ENCODE measurements at regions not wholly inside any gene's neighbourhood (a gene's known extent, or its start where the extent isn't known, plus 50 kb on each side); places are given as distances from the start of the nearest gene placed in this dataset.
"Not testable (repeated sequence)": the region's sequence is repeated elsewhere in the genome, so short reads cannot be mapped to it uniquely, and the experiment has no call there.

DNA sequence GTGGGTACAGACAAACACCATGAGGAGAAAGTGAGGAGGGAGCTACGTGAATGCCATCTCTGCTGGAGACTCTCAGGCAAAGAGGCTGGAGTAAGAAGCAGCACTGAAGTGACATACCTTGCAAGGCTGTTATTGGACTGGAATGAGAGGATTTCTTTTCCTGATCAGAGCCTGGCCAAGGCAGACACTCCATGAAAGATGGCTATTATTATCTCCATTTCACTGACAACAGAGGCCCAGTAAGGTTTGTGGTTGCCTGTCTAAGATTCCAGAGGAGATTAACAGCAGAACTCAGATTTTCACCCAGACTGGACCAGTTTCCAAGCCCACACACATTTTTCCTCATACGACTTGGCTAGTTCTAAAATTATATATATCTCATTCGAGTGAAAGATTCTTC lies 162.0 kb upstream of the EOLA2 start:
- H3K79me2 ChIP-seq (ENCODE audit: control insufficient read depth, insufficient read depth, low read length, unreplicated experiment), result no peaks in the 10 kb centered on the region
- no peak overlapping the region for H3K27ac ChIP-seq (ENCODE audit: low read depth, low read length)
- H3K36me3 ChIP-seq (ENCODE audit: insufficient read depth, low read length), result no peaks in the 10 kb centered on the region
- no peak overlapping the region for H3K4me3 ChIP-seq (ENCODE audit: low read depth, low read length)
- H3K27me3 ChIP-seq (ENCODE audit: insufficient read depth, low read length), result no peaks in the 10 kb centered on the region
- no peak overlapping the region for H2AFZ ChIP-seq (ENCODE audit: low read length, unreplicated experiment)
- H3K4me1 ChIP-seq (ENCODE audit: control insufficient read depth, insufficient read depth, low read length, unreplicated experiment), result no peaks in the 10 kb centered on the region

DNA sequence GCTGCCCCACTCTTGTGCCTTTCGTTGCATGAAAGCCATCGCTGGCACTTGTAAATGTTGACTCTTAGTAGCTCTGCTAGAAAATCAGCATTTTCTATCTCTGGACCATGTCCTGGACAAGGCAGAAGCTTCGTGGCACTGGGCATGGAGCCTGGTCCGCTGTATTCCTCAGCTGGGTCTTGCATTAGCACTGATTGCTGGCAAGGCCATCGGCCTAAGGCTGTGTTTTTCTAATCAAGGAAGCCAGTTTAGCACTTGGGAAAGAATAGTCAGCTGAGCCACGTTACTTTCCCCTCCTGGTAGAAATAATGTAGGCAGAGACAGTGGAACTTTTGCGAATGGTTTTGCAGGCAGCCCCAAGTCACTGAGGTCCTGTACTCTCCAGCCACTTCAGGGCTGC lies 180.2 kb upstream of the EOLA2 start:
- Histone ChIP-seq H3K79me2 (ENCODE audit: control insufficient read depth, insufficient read depth, low read length, unreplicated experiment) (no peaks in the 10 kb centered on the region), H3K4me1 (ENCODE audit: control insufficient read depth, insufficient read depth, low read length, unreplicated experiment) (no peaks in the 10 kb centered on the region), H3K27me3 (ENCODE audit: insufficient read depth, low read length) (no peaks in the 10 kb centered on the region), H3K4me3 (ENCODE audit: low read depth, low read length) (no peak overlapping the region), H3K36me3 (ENCODE audit: insufficient read depth, low read length) (no peaks in the 10 kb centered on the region), H2AFZ (ENCODE audit: low read length, unreplicated experiment) (no peak overlapping the region), H3K27ac (ENCODE audit: low read depth, low read length) (no peak overlapping the region)

DNA sequence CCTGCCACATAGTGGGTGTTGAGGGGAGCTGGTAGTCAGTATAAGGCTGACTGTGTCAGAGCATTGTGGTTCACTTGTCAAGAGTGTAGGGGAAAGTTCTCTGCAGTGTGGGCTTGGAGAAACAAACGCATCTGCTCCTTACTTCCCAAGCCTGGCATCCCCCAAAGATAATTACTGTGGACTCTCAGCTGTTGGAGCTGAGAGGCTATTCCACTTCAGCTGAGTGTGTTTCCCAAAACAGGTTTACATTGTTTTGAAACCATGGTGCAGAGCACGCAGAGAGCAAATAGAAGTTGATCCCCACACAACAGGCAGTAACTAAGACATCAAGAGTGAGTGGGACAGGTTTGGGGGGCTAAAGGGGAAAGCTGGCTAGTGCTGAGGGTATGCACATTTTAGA lies 181.0 kb upstream of the EOLA2 start:
- Histone ChIP-seq H3K79me2 (ENCODE audit: control insufficient read depth, insufficient read depth, low read length, unreplicated experiment) (no peaks in the 10 kb centered on the region), H3K36me3 (ENCODE audit: insufficient read depth, low read length) (no peaks in the 10 kb centered on the region), H3K4me1 (ENCODE audit: control insufficient read depth, insufficient read depth, low read length, unreplicated experiment) (no peaks in the 10 kb centered on the region), H3K27ac (ENCODE audit: low read depth, low read length) (no peak overlapping the region), H3K4me3 (ENCODE audit: low read depth, low read length) (no peak overlapping the region), H2AFZ (ENCODE audit: low read length, unreplicated experiment) (no peak overlapping the region), H3K27me3 (ENCODE audit: insufficient read depth, low read length) (no peaks in the 10 kb centered on the region)

DNA sequence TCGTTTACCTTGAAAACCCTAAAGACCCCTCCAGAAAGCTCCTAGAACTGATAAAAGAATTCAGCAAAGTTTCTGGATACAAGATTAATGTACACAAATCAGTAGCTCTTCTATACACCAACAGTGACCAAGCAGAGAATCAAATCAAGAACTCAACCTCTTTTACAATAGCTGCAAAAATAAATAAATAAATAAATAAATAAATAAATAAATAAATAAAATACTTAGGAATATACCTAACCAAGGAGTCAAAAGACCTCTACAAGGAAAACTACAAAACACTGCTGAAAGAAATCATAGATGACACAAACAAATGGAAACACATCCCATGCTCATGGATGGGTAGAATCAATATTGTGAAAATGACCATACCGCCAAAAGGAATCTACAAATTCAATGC lies 186.8 kb upstream of the EOLA2 start:
- not testable (repeated sequence) for H3K36me3 ChIP-seq (ENCODE audit: insufficient read depth, low read length); H3K27ac ChIP-seq (ENCODE audit: low read depth, low read length); H3K4me3 ChIP-seq (ENCODE audit: low read depth, low read length); H2AFZ ChIP-seq (ENCODE audit: low read length, unreplicated experiment); H3K4me1 ChIP-seq (ENCODE audit: control insufficient read depth, insufficient read depth, low read length, unreplicated experiment); H3K79me2 ChIP-seq (ENCODE audit: control insufficient read depth, insufficient read depth, low read length, unreplicated experiment); H3K27me3 ChIP-seq (ENCODE audit: insufficient read depth, low read length)

DNA sequence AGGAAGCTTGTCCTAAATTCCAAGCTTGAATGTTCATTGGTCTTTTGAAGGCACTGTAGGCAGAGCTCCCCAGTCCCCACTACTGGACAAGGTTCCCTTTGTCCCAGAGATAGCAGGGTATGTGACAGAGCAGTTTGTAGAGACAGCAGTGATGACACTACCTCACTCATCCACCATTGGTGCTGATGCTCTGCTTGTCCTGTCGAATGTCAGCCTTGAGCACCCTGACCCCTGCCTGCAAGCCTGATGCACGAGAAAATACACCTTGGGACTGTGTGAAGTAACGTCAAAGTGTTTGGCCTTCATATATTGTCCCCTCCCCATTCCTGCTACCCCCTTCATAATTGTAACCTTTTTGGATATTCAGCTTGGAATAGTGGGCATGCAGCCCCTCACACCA lies 188.9 kb upstream of the EOLA2 start:
- Histone ChIP-seq H3K4me3 (ENCODE audit: low read depth, low read length) (no peak overlapping the region), H3K79me2 (ENCODE audit: control insufficient read depth, insufficient read depth, low read length, unreplicated experiment) (no peaks in the 10 kb centered on the region), H3K27ac (ENCODE audit: low read depth, low read length) (no peak overlapping the region), H2AFZ (ENCODE audit: low read length, unreplicated experiment) (no peak overlapping the region), H3K4me1 (ENCODE audit: control insufficient read depth, insufficient read depth, low read length, unreplicated experiment) (no peaks in the 10 kb centered on the region), H3K27me3 (ENCODE audit: insufficient read depth, low read length) (no peaks in the 10 kb centered on the region), H3K36me3 (ENCODE audit: insufficient read depth, low read length) (no peaks in the 10 kb centered on the region)

DNA sequence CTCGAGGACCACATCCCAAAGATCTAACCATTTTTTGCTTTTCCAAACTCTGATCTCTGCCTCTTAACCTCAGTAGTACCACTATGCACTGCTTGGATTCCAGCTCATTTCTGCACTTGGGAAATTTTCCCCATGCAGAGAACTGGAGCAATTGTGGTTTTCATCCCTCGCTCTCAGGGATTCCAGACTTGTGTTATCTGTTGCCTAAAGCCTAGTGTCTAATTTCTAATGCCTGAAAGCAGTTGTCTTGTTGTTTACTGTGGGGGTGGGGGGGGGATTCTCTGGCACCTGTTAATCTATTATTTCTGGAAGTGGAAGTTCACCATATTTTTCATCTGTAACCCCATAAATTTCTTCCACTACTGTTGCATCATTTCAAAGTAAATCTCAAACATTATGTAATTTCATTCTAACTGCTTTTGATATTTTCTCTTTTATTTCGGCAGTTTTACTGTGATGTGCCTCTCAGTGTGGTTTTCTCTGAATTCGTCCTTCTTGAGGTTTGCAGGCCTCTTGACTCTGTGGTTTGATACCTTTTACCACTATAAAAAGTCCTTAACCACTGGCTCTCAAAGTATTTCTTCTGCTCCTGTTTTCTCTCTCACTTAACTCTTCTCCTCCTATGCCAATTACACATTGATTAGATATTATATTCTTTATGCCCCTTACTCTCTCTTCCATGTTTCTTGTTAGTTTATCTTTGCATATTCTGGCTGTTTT lies 205.6 kb upstream of the EOLA2 start:
- no peaks in the 10 kb centered on the region for H3K79me2 ChIP-seq (ENCODE audit: control insufficient read depth, insufficient read depth, low read length, unreplicated experiment)
- H3K27me3 ChIP-seq (ENCODE audit: insufficient read depth, low read length), result no peaks in the 10 kb centered on the region
- H3K4me1 ChIP-seq (ENCODE audit: control insufficient read depth, insufficient read depth, low read length, unreplicated experiment), result peaks cover 2% of the 10 kb centered on the region
- H3K36me3 ChIP-seq (ENCODE audit: insufficient read depth, low read length), result no peaks in the 10 kb centered on the region
- no peak overlapping the region for H3K27ac ChIP-seq (ENCODE audit: low read depth, low read length)
- no peak overlapping the region for H2AFZ ChIP-seq (ENCODE audit: low read length, unreplicated experiment)
- no peak overlapping the region for H3K4me3 ChIP-seq (ENCODE audit: low read depth, low read length)

DNA sequence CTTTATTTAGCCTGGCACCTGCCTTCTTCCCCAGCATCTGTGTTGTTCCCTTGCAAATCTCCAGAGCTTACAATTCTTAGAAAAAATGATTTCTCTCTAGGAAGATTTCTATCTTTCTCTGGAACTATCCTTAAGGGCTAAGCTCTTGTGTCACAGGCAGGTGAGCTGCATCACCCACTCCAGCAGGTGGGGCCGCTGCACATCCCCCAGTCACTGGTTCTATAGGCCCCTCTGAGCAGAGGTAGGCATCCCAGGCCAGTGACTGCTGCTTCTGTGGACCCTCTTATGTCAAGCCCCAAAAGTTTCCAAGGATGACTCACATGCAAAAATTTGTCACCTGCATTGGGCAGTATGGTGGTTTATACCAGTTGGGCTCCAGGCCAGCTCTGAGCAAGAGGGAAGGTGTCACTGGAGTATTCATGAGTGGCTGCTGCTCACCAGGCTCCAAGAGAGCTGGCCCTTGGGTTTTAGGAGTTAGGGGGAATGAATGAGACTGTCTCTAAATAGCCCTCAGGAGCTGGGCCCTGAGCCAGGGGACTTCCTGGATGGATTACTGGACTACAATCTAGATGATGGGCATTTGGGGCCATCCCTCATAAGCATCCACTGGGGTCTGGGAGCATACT lies 208.1 kb upstream of the EOLA2 start:
- H3K27me3 ChIP-seq (ENCODE audit: insufficient read depth, low read length), result no peaks in the 10 kb centered on the region

DNA sequence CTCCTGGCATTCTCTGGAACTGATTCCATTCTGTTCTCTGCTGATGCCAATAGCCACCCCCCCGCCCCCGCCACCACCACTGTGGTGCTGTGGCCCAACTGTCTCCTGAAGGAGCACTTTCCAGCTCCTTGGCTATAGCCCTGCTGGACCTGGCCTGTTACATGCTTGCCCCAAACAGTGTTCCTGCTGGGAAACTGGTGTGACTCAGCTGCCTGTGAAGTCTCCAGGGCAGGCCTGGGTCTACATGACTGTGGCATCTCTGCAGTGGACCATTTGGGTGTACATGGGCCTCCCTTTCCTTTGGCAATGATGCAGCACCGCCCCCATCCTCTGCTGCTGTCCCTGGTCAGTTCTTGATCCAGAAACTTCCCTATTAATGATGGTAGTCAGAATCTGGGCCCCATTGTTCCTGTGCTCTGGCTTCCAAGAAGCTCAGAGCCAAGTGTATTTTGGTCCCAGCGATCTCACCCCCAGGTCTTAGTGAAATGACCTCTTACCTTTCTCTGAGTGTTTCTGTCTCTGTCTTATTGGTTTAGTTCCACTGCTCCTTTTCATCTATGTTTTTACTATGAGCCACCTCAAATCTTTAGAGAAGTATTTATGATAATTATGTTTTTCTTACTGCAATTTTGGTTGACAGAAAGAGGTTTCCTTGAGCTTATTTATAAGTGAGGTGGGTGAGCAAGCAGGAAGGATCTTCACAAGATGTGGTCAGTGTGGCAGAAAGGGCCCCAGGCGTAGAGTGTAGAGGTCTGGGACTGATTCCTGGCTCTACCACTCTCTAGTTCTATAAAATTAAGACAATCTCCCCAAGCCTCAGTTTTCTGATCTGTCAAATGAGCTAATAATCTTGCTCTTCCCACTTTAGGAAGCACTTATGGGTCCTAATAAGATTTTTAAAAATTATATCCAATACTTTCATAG lies 210.7 kb upstream of the EOLA2 start:
- H3K36me3 ChIP-seq (ENCODE audit: insufficient read depth, low read length), result no peaks in the 10 kb centered on the region
- H3K79me2 ChIP-seq (ENCODE audit: control insufficient read depth, insufficient read depth, low read length, unreplicated experiment), result no peaks in the 10 kb centered on the region
- H2AFZ ChIP-seq (ENCODE audit: low read length, unreplicated experiment), result no peak overlapping the region
- H3K4me1 ChIP-seq (ENCODE audit: control insufficient read depth, insufficient read depth, low read length, unreplicated experiment), result peaks cover 4% of the 10 kb centered on the region
- no peak overlapping the region for H3K27ac ChIP-seq (ENCODE audit: low read depth, low read length)
- H3K4me3 ChIP-seq (ENCODE audit: low read depth, low read length), result no peak overlapping the region
- H3K27me3 ChIP-seq (ENCODE audit: insufficient read depth, low read length), result no peaks in the 10 kb centered on the region

More for the DNA sequence above, 208.1 kb upstream of the EOLA2 start:
- Histone ChIP-seq H3K27ac (ENCODE audit: low read depth, low read length) (no peak overlapping the region), H3K4me1 (ENCODE audit: control insufficient read depth, insufficient read depth, low read length, unreplicated experiment) (peaks cover 4% of the 10 kb centered on the region), H3K4me3 (ENCODE audit: low read depth, low read length) (no peak overlapping the region), H2AFZ (ENCODE audit: low read length, unreplicated experiment) (no peak overlapping the region), H3K79me2 (ENCODE audit: control insufficient read depth, insufficient read depth, low read length, unreplicated experiment) (no peaks in the 10 kb centered on the region), H3K36me3 (ENCODE audit: insufficient read depth, low read length) (no peaks in the 10 kb centered on the region)

DNA sequence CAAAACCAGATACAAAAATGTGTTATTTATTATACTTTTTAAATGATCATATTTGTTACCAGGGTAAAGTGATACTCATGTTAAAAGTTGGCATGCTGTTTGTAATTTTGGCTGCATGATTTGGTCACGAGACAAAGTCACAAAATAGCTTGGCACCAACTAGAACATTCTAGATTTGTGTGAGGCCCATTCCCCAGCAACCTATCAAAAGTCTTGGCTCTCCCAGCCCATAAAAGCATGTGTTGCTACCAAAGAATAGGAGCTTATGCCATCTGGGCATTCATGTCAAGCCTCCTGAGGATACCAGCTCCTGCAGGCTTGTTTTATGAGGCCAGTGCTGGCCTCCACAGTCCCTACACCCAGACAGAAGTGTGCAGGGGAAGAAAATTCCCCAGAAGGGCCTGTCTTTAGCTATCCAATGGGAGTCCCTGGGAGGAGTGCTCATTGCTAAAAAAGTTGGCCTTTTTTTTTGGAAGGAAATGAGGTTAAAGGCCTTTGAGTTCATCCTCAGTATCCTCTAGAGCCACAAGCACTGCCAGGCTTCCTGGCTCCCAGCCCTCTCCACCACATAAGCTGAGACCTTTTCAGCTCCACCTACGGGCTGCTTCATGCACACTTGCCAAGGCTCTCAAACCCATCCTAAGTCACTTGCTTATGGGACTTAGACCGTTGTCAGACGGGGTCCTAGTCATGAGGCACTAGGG lies 211.9 kb upstream of the EOLA2 start:
- no peaks in the 10 kb centered on the region for H3K79me2 ChIP-seq (ENCODE audit: control insufficient read depth, insufficient read depth, low read length, unreplicated experiment)
- H3K4me3 ChIP-seq (ENCODE audit: low read depth, low read length), result no peak overlapping the region
- peaks cover 8% of the 10 kb centered on the region for H3K4me1 ChIP-seq (ENCODE audit: control insufficient read depth, insufficient read depth, low read length, unreplicated experiment)
- H3K27ac ChIP-seq (ENCODE audit: low read depth, low read length), result no peak overlapping the region
- H2AFZ ChIP-seq (ENCODE audit: low read length, unreplicated experiment), result no peak overlapping the region
- no peaks in the 10 kb centered on the region for H3K36me3 ChIP-seq (ENCODE audit: insufficient read depth, low read length)
- H3K27me3 ChIP-seq (ENCODE audit: insufficient read depth, low read length), result no peaks in the 10 kb centered on the region

DNA sequence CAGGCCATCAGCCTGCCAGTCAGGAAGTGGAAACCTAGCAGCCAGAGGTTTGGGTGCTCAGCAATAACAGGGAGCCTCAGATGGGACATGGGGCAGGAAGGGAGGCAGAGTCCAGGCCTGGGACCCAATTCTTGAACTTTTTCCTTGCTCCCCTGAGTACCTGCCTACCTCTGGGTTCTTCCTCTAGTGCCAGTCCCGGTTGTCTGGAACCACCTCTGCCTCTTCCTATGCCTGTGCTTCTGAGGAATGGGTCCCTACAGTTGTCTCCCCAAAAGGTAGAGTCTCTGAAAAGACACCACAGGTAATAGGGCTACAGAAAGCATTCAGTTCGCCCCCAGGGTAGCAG lies 212.4 kb upstream of the MAMLD1 start:
- H3K4me1 ChIP-seq (ENCODE audit: control insufficient read depth, insufficient read depth, low read length, unreplicated experiment), result peaks cover 13% of the 10 kb centered on the region
- H3K79me2 ChIP-seq (ENCODE audit: control insufficient read depth, insufficient read depth, low read length, unreplicated experiment), result no peaks in the 10 kb centered on the region
- H3K27ac ChIP-seq (ENCODE audit: low read depth, low read length), result no peak overlapping the region
- no peaks in the 10 kb centered on the region for H3K36me3 ChIP-seq (ENCODE audit: insufficient read depth, low read length)
- no peak overlapping the region for H2AFZ ChIP-seq (ENCODE audit: low read length, unreplicated experiment)
- no peak overlapping the region for H3K4me3 ChIP-seq (ENCODE audit: low read depth, low read length)
- no peaks in the 10 kb centered on the region for H3K27me3 ChIP-seq (ENCODE audit: insufficient read depth, low read length)
